Astrocyte (in vitro differentiated cells and primary cell): ENCODE measurements at regions not wholly inside any gene's neighbourhood (a gene's known extent, or its start where the extent isn't known, plus 50 kb on each side); places are given as distances from the start of the nearest gene placed in this dataset.

Experiments
- CTCF ChIP-seq: IDR thresholded peaks from 2 replicates; pipeline ENCODE4 v1.5.1; 2011; ENCODE audit warnings: low read depth, mild to moderate bottlenecking, inconsistent platforms, low read length, moderate library complexity; ENCODE audit not compliant: insufficient read depth
- EZH2 ChIP-seq: IDR thresholded peaks from 2 replicates; pipeline ENCODE4 v1.6.1; 2012; ENCODE audit warnings: mild to moderate bottlenecking, low read length, inconsistent platforms; ENCODE audit not compliant: insufficient read depth

DNA sequence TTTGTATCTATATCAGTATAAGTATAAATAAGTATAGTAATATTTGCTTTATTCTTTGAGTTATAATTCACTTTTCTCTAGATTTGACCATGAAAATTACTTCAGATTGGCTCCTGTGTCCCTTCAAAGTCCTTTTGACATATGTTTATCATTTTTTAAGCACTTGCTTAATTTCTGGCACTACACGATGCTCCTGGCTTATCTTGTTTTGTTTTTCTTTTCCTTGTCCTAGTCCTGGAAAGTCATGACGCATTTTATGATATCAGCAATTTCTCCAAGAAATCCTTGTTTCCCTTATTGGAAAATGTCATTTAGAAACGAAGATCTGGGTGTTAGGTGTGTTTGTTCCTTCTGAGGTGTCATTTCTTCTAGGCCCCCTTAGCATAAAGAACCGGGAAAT is 226.5 kb downstream of the POU4F1 start:
- TF ChIP-seq CTCF (no peak), EZH2 (no peak)
